ENCODE measurements at regions not wholly inside any gene's neighbourhood (a gene's known extent, or its start where the extent isn't known, plus 50 kb on each side); places are given as distances from the start of the nearest gene placed in this dataset.
"Not testable (repeated sequence)": the region's sequence is repeated elsewhere in the genome, so short reads cannot be mapped to it uniquely, and the experiment has no call there.

DNA sequence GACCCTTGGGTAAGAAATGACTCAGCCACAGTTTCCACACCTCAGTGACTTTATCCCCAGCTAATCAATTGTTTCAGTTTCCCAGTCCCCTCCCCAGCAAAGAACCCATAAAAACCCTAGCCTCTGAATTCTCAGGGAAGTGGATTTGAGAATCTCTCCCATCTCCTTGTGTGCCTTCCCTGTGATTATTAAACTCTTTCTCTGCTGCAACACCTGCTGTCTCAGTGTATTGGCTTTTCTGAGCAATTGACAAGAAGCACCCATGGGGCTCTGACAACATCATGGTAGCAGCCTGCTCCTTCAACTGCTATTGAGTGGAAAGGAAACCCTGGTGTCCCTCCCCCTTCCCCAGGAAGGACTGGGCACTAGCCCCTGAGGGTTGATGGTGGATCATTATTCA is 73.7 kb downstream of the UQCRFS1 start:
- no peak overlapping the region for H3K4me2 ChIP-seq (ENCODE audit: insufficient read depth, insufficient read length, low read length)
- Mint-ChIP-seq H3K27me3 (ENCODE audit: low read depth) (peaks cover 50% of the 10 kb centered on the region), H3K27ac (no peak overlapping the region), H3K9me3 (peaks cover 38 to 42% of the 10 kb centered on the region in 2 experiments), H3K4me1 (no peaks in the 10 kb centered on the region), H3K36me3 (ENCODE audit: insufficient read depth in 1 of 3, low read depth in 3 of 3) (peaks cover 11 to 18% (median 15%) of the 10 kb centered on the region in 3 experiments), H3K4me3 (no peak overlapping the region)
- H3K27me3 ChIP-seq (ENCODE audit: insufficient read depth, low read length), result no peaks in the 10 kb centered on the region; the same call in 1 of the 2 replicates
- H2BK12ac ChIP-seq (ENCODE audit: insufficient read length, low read depth, low read length), result no peak overlapping the region
- H3K23me2 ChIP-seq (ENCODE audit: insufficient read length, low read depth, low read length, poor library complexity, severe bottlenecking), result no peaks in the 10 kb centered on the region
- no peaks in the 10 kb centered on the region for H4K20me1 ChIP-seq (ENCODE audit: control insufficient read depth, insufficient read depth, insufficient read length)
- no peak overlapping the region for H3T11ph ChIP-seq (ENCODE audit: low read length)
- no peak overlapping the region for H2BK5ac ChIP-seq (ENCODE audit: insufficient read length, low read length)
- no peak overlapping the region for H4K5ac ChIP-seq (ENCODE audit: insufficient read length, low read depth, low read length)
- no peak overlapping the region for H3K4ac ChIP-seq (ENCODE audit: low read depth, low read length)
- no peak overlapping the region for H2BK120ac ChIP-seq (ENCODE audit: low read depth, low read length, poor library complexity, severe bottlenecking)
- H3K18ac ChIP-seq (ENCODE audit: insufficient read length, low read depth, low read length), result no peak overlapping the region
- no peak overlapping the region for H2AK5ac ChIP-seq (ENCODE audit: insufficient read length, low read length)
- no peak overlapping the region for H3K56ac ChIP-seq (ENCODE audit: insufficient read length, low read depth, low read length)
- H4K8ac ChIP-seq (replicated peaks; ENCODE audit: insufficient read length, low read depth, low read length), result no peak overlapping the region
- H3K9ac ChIP-seq (ENCODE audit: extremely low read depth, insufficient read length, low read length), result no peak overlapping the region
- TF ChIP-seq, protein P1, sequence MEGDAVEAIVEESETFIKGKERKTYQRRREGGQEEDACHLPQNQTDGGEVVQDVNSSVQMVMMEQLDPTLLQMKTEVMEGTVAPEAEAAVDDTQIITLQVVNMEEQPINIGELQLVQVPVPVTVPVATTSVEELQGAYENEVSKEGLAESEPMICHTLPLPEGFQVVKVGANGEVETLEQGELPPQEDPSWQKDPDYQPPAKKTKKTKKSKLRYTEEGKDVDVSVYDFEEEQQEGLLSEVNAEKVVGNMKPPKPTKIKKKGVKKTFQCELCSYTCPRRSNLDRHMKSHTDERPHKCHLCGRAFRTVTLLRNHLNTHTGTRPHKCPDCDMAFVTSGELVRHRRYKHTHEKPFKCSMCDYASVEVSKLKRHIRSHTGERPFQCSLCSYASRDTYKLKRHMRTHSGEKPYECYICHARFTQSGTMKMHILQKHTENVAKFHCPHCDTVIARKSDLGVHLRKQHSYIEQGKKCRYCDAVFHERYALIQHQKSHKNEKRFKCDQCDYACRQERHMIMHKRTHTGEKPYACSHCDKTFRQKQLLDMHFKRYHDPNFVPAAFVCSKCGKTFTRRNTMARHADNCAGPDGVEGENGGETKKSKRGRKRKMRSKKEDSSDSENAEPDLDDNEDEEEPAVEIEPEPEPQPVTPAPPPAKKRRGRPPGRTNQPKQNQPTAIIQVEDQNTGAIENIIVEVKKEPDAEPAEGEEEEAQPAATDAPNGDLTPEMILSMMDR (conservative IDR thresholded peaks at IDR 0.05), result no peak
- H3K14ac ChIP-seq (ENCODE audit: insufficient read depth, low read length), result no peak overlapping the region
- no peak overlapping the region for H2BK20ac ChIP-seq (ENCODE audit: low read depth, low read length, poor library complexity, severe bottlenecking)
- H3K27ac ChIP-seq (ENCODE audit: insufficient read length, low read depth, low read length), result no peak overlapping the region
- H4K91ac ChIP-seq (ENCODE audit: insufficient read length, low read depth, low read length), result no peak overlapping the region
- no peaks in the 10 kb centered on the region for H3K4me1 ChIP-seq (ENCODE audit: insufficient read depth, low read length)
- no peak overlapping the region for H3K23ac ChIP-seq (ENCODE audit: insufficient read length, low read depth, low read length)
- no peaks in the 10 kb centered on the region for H3K79me1 ChIP-seq (ENCODE audit: insufficient read depth, low read depth, low read length, poor library complexity, severe bottlenecking)
- H3K79me2 ChIP-seq (ENCODE audit: insufficient read depth, low read length), result no peaks in the 10 kb centered on the region
- H2BK15ac ChIP-seq (ENCODE audit: low read depth, low read length), result no peak overlapping the region
- DNase-seq, result no peak
- no peak overlapping the region for H2AFZ ChIP-seq (ENCODE audit: low read length)
- H3K9me3 ChIP-seq (ENCODE audit: control insufficient read depth, low read depth, low read length), result peaks cover 16% of the 10 kb centered on the region

DNA sequence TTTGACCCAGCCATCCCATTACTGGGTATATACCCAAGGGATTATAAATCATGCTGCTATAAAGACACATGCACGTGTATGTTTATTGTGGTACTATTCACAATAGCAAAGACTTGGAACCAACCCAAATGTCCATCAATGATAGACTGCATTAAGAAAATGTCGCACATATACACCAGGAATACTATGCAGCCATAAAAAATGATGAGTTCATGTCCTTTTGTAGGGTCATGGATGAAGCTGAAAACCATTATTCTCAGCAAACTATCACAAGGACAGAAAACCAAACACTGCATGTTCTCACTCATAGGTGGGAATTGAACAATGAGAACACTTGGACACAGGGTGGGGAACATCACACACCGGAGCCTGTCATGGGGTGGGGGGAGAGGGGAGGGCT is 74.7 kb downstream of the UQCRFS1 start:
- Mint-ChIP-seq H3K36me3 (ENCODE audit: insufficient read depth in 1 of 3, low read depth in 3 of 3) (peaks cover 11 to 18% (median 15%) of the 10 kb centered on the region in 3 experiments), H3K9me3 (peaks cover 44 to 48% of the 10 kb centered on the region in 2 experiments), H3K27me3 (ENCODE audit: low read depth) (peaks cover 43% of the 10 kb centered on the region)
- not testable (repeated sequence) for H3K4ac ChIP-seq (ENCODE audit: low read depth, low read length); H2BK120ac ChIP-seq (ENCODE audit: low read depth, low read length, poor library complexity, severe bottlenecking); H3K4me1 Mint-ChIP-seq; H3K27ac ChIP-seq (ENCODE audit: insufficient read length, low read depth, low read length); H3K4me3 Mint-ChIP-seq; H3K4me1 ChIP-seq (ENCODE audit: insufficient read depth, low read length); H3K23me2 ChIP-seq (ENCODE audit: insufficient read length, low read depth, low read length, poor library complexity, severe bottlenecking); H2BK12ac ChIP-seq (ENCODE audit: insufficient read length, low read depth, low read length); H3T11ph ChIP-seq (ENCODE audit: low read length); H3K18ac ChIP-seq (ENCODE audit: insufficient read length, low read depth, low read length); H2BK20ac ChIP-seq (ENCODE audit: low read depth, low read length, poor library complexity, severe bottlenecking); H3K23ac ChIP-seq (ENCODE audit: insufficient read length, low read depth, low read length); DNase-seq; H3K14ac ChIP-seq (ENCODE audit: insufficient read depth, low read length); H2BK15ac ChIP-seq (ENCODE audit: low read depth, low read length); H3K56ac ChIP-seq (ENCODE audit: insufficient read length, low read depth, low read length); H2BK5ac ChIP-seq (ENCODE audit: insufficient read length, low read length); H3K4me2 ChIP-seq (ENCODE audit: insufficient read depth, insufficient read length, low read length); H4K20me1 ChIP-seq (ENCODE audit: control insufficient read depth, insufficient read depth, insufficient read length); H3K9ac ChIP-seq (ENCODE audit: extremely low read depth, insufficient read length, low read length); H4K5ac ChIP-seq (ENCODE audit: insufficient read length, low read depth, low read length); H3K27ac Mint-ChIP-seq; H3K27me3 ChIP-seq (ENCODE audit: insufficient read depth, low read length); H3K79me1 ChIP-seq (ENCODE audit: insufficient read depth, low read depth, low read length, poor library complexity, severe bottlenecking); H2AK5ac ChIP-seq (ENCODE audit: insufficient read length, low read length); H4K91ac ChIP-seq (ENCODE audit: insufficient read length, low read depth, low read length); H2AFZ ChIP-seq (ENCODE audit: low read length); H4K8ac ChIP-seq (replicated peaks; ENCODE audit: insufficient read length, low read depth, low read length); H3K79me2 ChIP-seq (ENCODE audit: insufficient read depth, low read length)
- no CpG with 5 or more reads among the region's 3 CpGs for WGBS (ENCODE audit: extremely low coverage, insufficient read length, low lambda C conversion rate)
- H3K9me3 ChIP-seq (ENCODE audit: control insufficient read depth, low read depth, low read length), result peaks cover 16% of the 10 kb centered on the region
